GM21576 (cell line): ENCODE measurements at regions not wholly inside any gene's neighbourhood (a gene's known extent, or its start where the extent isn't known, plus 50 kb on each side); places are given as distances from the start of the nearest gene placed in this dataset.

Source experiments
- ATAC-seq: cut with Tn5 transposase; IDR thresholded peaks from one replicate; pipeline ENCODE4 v1.9.1; 2021; ENCODE audit warnings: mild to moderate bottlenecking, moderate library complexity; ENCODE audit not compliant: unreplicated experiment

GRCh38 chr10:83352588-83352987 is 786.7 kb upstream of the GHITM start:
- ATAC-seq, result no peak

DNA sequence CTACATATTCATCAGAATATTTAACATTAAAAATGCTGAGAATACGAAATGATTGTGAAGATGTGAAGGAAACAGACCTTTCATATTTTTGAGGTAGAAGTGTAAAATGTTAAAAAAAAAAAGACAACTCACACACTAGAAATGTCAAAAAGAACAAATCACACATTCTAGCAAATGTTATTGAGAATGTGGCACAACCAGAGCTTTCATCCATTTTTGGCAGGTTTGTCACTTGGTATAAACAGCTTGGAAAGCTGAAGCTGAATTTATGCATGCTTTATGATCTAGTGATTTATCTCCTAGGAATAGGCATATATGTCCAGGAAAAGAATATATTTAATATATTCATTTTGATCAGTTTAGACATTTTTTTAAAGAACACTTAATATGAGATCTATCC is 784.9 kb upstream of the GHITM start:
- no peak for ATAC-seq

DNA sequence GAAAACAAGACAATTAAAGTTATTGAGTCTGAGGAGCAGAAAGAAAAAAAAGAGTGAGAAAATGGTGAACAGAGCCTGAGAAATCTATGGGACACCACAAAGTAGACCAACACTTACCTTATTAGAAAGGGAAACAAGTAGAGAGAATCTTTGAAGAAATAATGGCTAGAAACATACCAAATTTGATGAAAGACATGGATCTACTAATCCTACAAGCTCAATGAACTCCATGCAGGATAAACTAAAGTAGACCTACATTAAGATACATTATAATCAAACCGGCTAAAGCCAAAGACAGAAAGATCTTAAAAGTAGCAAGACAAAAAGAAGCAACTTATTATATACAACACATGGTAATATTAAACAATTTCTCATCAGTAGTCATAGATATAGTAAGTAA is 782.3 kb upstream of the GHITM start:
- ATAC-seq, result no peak

DNA sequence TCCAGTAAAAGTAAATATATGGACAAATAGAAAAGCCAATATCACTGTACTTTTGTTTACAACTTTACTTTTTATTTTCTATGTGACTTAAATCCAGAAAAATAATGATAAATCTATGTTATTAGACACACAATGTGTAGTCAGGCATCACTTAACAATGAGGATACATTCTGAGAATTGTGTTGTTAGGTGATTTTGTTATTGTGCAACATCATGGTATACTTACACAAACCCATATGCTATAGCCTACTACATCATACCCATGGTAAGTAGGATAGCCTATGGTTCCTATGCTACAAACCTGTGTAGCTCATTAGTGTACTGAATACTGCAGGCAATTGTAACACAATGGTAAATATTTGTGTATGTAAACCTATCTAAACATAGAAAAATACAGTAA is 781.7 kb upstream of the GHITM start:
- ATAC-seq, result no peak

GRCh38 chr10:83367036-83367435 is 772.3 kb upstream of the GHITM start:
- ATAC-seq, result no peak

- no peak for ATAC-seq
These were observed 767.4 kb upstream of the GHITM start for GRCh38 chr10:83371696-83372490.

DNA sequence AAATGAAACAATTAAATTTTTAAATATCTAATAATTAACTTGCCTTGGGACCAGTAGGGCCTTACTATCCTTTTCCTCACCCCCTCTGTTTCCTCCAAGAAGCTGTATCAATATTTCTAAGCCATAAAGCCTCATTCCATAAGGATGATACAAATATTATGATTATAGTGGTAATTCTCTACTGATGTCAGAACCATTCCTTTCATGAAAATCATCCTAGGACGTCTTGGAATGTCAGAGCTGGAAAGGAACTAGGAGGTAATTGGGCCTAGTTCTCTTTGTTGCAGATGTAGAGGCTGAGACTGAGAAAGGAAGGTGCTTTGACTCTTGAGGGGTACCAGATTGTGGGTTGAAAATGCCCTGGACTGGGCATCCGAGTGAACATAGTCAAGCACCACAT is 766.7 kb upstream of the GHITM start:
- no peak for ATAC-seq

DNA sequence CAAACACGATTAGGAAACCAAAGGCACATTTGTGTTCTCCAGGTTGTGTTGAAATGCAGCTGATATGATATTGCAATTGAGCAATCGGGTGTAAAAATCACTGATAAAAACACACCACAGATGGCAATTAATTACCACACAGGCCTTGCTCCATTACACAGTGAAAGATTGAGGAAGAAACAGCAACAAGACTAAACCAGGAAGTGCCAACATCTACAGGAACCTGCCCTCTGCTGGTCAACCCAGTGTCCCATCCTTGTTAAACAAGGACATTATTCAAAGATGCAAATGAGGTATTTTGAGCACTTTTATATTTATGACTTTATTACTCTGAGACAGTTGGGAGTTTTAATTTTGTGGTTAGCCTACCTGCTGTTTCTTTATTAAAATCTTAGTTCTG is 765.6 kb upstream of the GHITM start:
- ATAC-seq, result no peak

- no peak for ATAC-seq
These were observed 764.6 kb upstream of the GHITM start for GRCh38 chr10:83374741-83375140.

GRCh38 chr10:83375274-83375673 is 764.0 kb upstream of the GHITM start:
- no peak for ATAC-seq

GRCh38 chr10:83397806-83398205 is 741.5 kb upstream of the GHITM start:
- no peak for ATAC-seq

GRCh38 chr10:83410570-83410969 is 728.7 kb upstream of the GHITM start:
- no peak for ATAC-seq

GRCh38 chr10:83425306-83425705 is 714.0 kb upstream of the GHITM start:
- no peak for ATAC-seq

- no peak for ATAC-seq
These were observed 712.2 kb upstream of the GHITM start for GRCh38 chr10:83427101-83427500.

- ATAC-seq, result no peak
These were observed 706.9 kb upstream of the GHITM start for GRCh38 chr10:83432261-83433045.

- no peak for ATAC-seq
These were observed 705.6 kb upstream of the GHITM start for GRCh38 chr10:83433705-83434104.

- no peak for ATAC-seq
These were observed 691.3 kb upstream of the GHITM start for GRCh38 chr10:83448013-83448412.

DNA sequence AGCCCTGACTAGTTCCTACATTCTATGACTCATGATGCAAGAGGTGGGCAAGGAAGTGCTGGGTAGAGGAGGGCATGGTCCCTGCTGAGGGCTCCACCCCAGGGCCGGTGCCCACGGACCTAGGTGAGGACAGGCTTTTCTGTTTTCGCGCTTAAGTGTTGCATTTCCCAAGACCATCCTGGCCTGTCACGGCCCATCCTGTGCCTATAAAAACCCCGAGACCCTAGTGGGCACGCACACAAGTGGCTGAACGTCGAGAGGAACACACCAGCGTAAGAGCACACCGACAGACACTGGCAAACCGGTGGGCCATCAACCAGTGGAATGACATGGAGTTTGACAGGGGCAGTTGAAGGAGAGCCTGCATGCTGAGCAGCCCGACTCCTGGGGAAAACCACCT is 680.7 kb upstream of the GHITM start:
- ATAC-seq, result no peak

DNA sequence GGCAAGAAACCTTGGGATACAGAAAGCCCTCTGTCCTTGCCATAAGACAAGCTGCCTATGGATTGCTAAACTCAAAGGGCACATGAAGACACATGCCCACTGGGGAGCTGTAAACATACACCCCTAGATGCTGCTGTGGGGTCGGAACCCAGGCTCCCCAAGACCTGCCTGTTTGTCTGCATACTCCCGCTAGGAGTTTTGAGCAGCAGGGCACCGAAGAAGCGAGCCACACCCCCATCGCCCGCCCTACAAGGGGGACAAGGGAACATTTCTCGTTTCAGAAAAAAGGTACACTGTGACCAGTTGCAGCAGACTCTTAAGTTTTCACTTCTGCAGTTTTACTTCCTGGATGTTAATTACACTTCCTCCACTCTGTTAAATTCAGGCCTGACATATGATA is 680.2 kb upstream of the GHITM start:
- no peak for ATAC-seq

- ATAC-seq, result no peak
These were observed 669.5 kb upstream of the GHITM start for GRCh38 chr10:83469728-83470331.

- ATAC-seq, result no peak
These were observed 663.1 kb upstream of the GHITM start for GRCh38 chr10:83476211-83476610.

- ATAC-seq, result no peak
These were observed 650.1 kb upstream of the GHITM start for GRCh38 chr10:83489161-83489560.
